Stimulated activated naive CD8-positive, alpha-beta T cell treated with anti-CD3 and anti-CD28 coated beads, Interleukin-15, amount 100 ng/mL, for 72 hours (primary cell): ENCODE measurements at regions not wholly inside any gene's neighbourhood (a gene's known extent, or its start where the extent isn't known, plus 50 kb on each side); places are given as distances from the start of the nearest gene placed in this dataset.
"Not testable (repeated sequence)": the region's sequence is repeated elsewhere in the genome, so short reads cannot be mapped to it uniquely, and the experiment has no call there.

ENCODE experiments used
- ATAC-seq: fragments of 150-1000 bp; cut with Tn5 transposase; 2 replicates; pipeline ENCODE4 v1.10.0; 2021; ENCODE audit warnings: mild to moderate bottlenecking, moderate library complexity
- DNase-seq, 2 donors: peaks; one replicate each; pipeline ENCODE4 v3.0.0; 2021 to 2022
- H3K27ac Mint-ChIP-seq, 2 donors: one replicate each; pipeline ENCODE4 v1.8.0; 2022; ENCODE audit warnings: mild to moderate bottlenecking in 2 of 2, mixed read lengths in 2 of 2, moderate library complexity in 2 of 2
- H3K27me3 Mint-ChIP-seq: one replicate; pipeline ENCODE4 v1.8.0; 2022; ENCODE audit warnings: mixed read lengths
- H3K4me1 Mint-ChIP-seq: one replicate; pipeline ENCODE4 v1.8.0; 2022; ENCODE audit warnings: mild to moderate bottlenecking, mixed read lengths
- H3K4me3 Mint-ChIP-seq, 2 donors: one replicate each; pipeline ENCODE4 v1.8.0; 2022; ENCODE audit warnings: mild to moderate bottlenecking in 2 of 2, mixed read lengths in 2 of 2, moderate library complexity in 1 of 2
- H3K9me3 Mint-ChIP-seq, 2 donors: one replicate each; pipeline ENCODE4 v1.8.0; 2022; ENCODE audit warnings: mixed read lengths in 2 of 2

DNA sequence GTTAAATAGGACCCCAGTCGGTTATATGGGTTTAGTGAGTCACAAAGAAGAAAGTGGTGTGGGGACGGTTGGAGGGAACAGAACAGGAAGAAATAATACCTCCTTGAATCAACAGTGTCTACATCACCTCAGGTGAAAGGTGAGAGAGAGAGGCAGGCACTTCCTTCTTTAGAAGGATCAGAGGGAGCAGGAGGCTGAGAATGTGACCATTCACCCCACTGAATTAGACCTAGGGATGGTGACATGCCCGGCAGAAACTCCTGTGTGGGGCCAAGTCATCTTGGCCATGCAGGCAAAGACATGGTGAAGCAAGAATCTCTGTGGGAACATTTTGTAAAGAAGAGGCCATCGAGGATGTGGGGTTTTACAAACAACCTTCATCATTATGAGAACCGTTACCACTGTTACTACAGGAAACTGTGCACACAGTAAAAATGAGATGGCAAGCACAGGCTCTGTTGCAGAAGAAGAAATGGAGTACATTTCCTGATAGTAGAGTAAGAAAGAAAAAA lies 1196.9 kb downstream of the VRK1 start:
- peak overlapping the region; percentile 93 to 94 for H3K27ac Mint-ChIP-seq
- peaks cover 62% of the 10 kb centered on the region for H3K4me1 Mint-ChIP-seq
- H3K27me3 Mint-ChIP-seq: no peaks in the 10 kb centered on the region
- peak overlapping the region; percentile 48 to 52 for H3K4me3 Mint-ChIP-seq
- H3K9me3 Mint-ChIP-seq: peaks cover 4 to 5% of the 10 kb centered on the region in 2 donors
- DNase-seq: peak; percentile 44 to 69
- peak; percentile 90 for ATAC-seq

DNA sequence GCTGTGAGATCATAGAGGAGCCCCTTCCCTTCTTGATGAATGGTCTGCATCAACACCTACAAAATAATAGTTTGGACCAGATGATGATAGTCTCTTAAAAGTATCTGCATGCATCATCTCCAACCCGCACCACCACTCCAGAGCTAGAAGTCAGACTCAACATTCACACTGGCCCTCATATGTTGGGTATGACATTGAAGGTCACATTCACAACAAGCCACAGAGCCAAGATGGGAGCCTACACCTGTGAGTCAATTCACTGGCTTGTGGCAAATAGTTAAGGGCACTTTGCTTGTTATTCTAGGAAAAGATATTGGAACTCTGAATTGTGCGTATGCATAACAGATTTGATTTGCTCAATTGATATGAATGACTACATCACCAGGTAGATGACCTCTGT lies 1197.9 kb downstream of the VRK1 start:
- Mint-ChIP-seq H3K9me3 (peaks cover 0 to 5% of the 10 kb centered on the region in 2 donors), H3K27ac (peak overlapping the region; percentile 93 to 94), H3K27me3 (no peaks in the 10 kb centered on the region), H3K4me1 (peaks cover 62% of the 10 kb centered on the region), H3K4me3 (peak overlapping the region; percentile 48 to 52)
- DNase-seq (peak in 1 of 2 donors; percentile 31), ATAC-seq (no peak)

DNA sequence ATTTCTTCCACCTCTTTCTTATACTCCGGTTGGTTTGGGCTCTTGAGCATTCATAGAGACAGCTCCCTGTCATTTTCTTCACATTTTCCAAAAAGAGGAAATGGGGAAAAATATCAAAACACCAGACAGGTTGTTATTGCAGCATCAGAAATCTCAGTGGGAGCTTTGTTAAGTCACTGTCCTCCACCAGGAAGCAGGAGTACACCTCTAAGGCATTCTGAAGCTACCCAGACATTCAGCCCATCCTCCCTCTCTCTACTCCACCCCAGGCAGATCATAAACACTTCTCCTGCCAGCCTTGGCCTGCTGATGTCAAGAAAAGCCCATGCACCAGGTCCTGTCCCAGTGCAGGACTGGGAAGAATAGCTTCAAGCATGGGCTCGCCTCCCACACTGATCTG lies 1198.3 kb downstream of the VRK1 start:
- Mint-ChIP-seq H3K9me3 (peaks cover 0 to 5% of the 10 kb centered on the region in 2 donors), H3K4me1 (peaks cover 62% of the 10 kb centered on the region), H3K4me3 (peak overlapping the region; percentile 45 to 52), H3K27ac (peak overlapping the region; percentile 93 to 94), H3K27me3 (no peaks in the 10 kb centered on the region)
- DNase-seq (no peak), ATAC-seq (no peak)

DNA sequence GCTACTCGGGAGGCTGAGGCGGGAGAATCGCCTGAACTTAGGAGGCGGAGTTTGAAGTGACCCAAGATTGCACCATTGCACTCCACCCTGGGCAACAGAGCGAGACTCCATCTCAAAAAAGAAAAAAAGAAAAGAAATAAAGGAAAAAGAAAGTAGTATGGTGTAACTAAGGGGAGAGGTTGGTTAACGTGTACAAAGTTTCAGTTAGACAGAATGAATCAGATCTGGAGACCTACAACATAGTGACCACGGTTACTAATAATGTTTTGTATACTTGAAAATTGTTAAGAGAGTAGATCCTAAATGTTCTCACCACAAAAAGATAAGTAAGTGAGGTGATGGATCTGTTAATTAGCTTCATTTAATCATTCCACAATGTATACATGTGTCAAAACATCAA lies 1208.8 kb downstream of the VRK1 start:
- DNase-seq: peak in 1 of 2 donors; percentile 35
- Mint-ChIP-seq H3K9me3 (no peaks in the 10 kb centered on the region), H3K4me3 (peak overlapping the region in 1 of 2 donors; percentile 44), H3K27ac (peak overlapping the region; percentile 96 to 97), H3K4me1 (peaks cover 42% of the 10 kb centered on the region), H3K27me3 (no peaks in the 10 kb centered on the region)
- ATAC-seq: peak; percentile 82

DNA sequence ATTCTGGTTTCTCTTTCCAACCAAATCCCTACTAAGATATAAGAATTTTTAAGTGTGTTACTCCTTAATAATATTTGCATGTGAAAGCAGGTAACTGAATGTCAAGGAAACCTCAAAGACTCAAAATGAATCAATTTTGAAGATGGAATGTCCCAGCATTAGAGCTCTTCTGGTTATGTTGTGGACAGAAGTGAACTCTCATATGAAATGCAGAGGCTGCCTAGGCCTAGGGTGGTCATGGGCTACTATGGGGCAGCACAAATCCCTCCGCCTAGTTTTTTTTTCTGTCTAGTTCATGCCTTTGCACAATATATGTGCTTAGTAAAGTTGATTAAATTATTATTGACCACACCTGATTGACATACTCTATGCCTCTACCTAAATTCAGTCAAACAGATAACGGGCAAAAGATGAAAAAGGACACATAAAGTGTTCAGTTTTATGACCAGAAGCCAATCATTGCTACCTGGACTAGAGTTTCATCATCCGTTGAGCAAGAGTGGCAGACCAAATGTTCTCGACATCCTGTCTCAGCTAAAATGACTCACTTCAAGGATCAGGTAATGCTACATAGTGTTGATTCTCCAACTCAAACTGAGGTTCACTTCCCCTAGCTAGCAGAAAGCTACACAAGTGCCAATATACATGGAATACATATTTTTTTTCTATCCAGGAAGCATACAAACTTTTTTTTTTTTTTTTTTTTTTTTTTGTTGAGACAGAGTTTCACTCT lies 1211.4 kb downstream of the VRK1 start:
- Mint-ChIP-seq H3K27me3 (no peaks in the 10 kb centered on the region), H3K4me3 (peak overlapping the region; percentile 51 to 58), H3K27ac (peak overlapping the region; percentile 96 to 99), H3K9me3 (no peaks in the 10 kb centered on the region), H3K4me1 (peaks cover 66% of the 10 kb centered on the region)
- peak in 1 of 2 donors; percentile 53 for DNase-seq
- peak; percentile 92 for ATAC-seq

DNA sequence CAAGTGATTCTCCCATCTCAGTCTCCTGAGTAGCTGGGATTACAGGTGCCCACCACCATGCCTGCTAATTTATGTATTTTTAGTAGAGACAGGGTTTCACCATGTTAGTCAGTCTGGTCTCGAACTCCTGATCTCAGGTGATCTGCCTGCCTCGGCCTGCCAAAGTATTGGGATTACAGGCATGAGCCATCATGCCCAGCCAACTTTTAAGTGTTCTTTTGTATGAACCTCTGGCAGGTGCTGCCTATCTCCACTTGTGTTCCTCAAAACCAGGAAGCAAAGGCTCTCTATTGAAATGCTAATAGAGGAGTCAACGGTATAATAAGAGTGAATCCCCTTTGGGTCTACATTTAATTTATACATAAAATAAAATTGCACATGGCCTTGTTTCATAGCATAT lies 1212.0 kb downstream of the VRK1 start:
- H3K9me3 Mint-ChIP-seq, H3K27me3 Mint-ChIP-seq, H3K4me3 Mint-ChIP-seq, ATAC-seq, DNase-seq: not testable (repeated sequence)
- peak overlapping the region in 1 of 2 donors; percentile 52 for H3K27ac Mint-ChIP-seq
- H3K4me1 Mint-ChIP-seq: peaks cover 71% of the 10 kb centered on the region

DNA sequence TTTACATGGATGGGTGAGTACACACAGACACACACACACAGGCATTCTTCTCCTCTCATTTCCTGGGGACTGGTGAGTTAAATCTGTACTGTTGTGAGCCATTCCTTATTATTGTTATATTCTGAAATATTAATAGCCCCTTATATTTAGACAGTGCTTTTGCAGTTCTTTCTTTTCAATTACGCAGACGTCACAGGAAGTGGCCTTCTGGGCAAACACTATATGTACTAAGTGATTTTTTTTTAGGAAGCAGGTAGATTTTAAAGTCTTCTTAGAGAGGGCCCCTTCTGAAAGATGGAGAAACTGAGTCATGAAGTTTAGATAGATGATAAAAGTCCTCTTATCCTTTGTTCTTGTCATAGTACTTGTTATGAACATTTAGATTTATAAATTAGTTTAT lies 1213.6 kb downstream of the VRK1 start:
- DNase-seq: no peak
- no peaks in the 10 kb centered on the region for H3K27me3 Mint-ChIP-seq
- peaks cover 83% of the 10 kb centered on the region for H3K4me1 Mint-ChIP-seq
- H3K9me3 Mint-ChIP-seq: no peaks in the 10 kb centered on the region
- peak overlapping the region; percentile 32 to 47 for H3K4me3 Mint-ChIP-seq
- no peak for ATAC-seq
- peak overlapping the region in 1 of 2 donors; percentile 89 for H3K27ac Mint-ChIP-seq

DNA sequence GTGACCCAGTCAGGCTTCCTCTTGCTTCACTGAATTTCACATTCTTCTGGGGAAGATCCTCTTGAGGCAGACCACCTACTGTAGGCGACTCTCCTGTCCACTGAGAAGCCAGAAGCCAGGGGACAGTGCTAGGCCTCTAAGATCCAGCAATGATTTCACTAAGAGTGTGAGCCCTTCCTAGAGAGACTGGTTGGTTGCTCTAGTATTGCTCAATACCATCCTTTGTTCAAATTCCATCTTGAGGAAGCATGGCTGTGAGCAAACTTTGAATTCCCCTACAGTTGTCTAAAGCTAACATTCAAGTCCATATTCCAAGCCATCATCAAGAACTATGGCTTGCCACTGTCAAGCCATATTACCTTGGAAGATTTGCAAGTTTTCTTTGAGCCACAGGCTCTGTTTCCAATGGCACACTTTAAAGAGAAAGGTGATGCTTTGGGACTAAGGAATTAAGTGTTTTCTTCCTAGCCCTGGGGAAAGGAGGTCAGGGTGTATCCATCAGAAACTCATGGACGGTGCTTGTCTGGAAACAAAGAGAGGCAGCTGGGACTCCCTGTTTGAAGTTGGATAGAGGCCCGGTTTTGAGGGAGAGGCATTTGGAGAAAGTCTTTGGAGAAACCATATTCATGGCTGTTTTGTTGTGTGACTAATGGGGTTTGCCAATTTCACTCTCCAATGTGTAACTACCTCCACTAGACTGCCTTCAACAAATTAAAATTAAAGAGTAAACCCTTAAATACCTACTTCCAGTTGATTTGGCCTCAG lies 1217.9 kb downstream of the VRK1 start:
- no peak overlapping the region for H3K4me3 Mint-ChIP-seq
- H3K4me1 Mint-ChIP-seq: peaks cover 96% of the 10 kb centered on the region
- no peak overlapping the region for H3K27ac Mint-ChIP-seq
- H3K27me3 Mint-ChIP-seq: no peaks in the 10 kb centered on the region
- no peaks in the 10 kb centered on the region for H3K9me3 Mint-ChIP-seq
- ATAC-seq (no peak), DNase-seq (no peak)

DNA sequence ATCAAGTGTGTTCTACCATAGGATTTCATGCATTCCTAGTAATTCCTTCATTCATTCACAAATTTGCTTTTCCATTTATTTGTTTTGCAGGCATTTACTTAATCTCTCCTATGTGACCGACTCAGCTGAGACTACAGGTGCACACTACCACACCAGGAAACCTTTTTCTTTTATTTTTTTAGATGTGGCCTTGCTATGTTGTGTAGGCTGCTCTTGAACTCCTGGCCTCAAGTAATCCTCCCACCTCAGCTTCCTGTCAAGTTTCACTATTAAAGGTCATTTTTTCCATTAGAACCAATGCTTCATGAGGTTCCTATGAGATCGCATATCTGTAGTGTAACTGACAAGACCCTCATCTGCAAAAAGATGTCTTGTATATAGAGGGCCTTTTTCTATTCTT lies 1218.7 kb downstream of the VRK1 start:
- DNase-seq: no peak
- Mint-ChIP-seq H3K27ac (peak overlapping the region in 1 of 2 donors; percentile 50), H3K9me3 (no peaks in the 10 kb centered on the region), H3K27me3 (no peaks in the 10 kb centered on the region), H3K4me1 (peaks cover 96% of the 10 kb centered on the region), H3K4me3 (peak overlapping the region; percentile 11 to 65)
- peak; percentile 40 for ATAC-seq

DNA sequence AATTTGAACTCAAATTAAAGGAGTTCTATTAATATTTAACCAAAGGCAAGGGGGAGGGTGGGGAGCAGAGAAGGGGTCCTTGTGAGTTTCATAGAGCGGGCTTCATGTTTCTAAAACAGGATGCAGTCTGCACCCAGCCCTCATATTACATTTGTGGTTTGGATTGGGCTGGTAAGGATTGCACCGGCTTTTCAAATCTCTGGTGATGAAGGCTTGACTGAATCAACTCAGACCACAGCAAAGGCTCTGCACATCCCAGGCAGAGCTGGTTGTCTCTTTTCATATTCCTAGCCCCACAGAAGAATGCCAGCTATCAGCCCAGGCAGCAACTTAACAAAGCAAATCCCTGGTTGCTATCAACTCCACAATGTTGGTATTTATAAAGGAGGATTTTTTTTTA lies 1221.4 kb downstream of the VRK1 start:
- peaks cover 75% of the 10 kb centered on the region for H3K4me1 Mint-ChIP-seq
- no peaks in the 10 kb centered on the region for H3K9me3 Mint-ChIP-seq
- ATAC-seq (peak; percentile 99), DNase-seq (peak; percentile 37 to 65)
- peak overlapping the region; percentile 55 to 78 for H3K27ac Mint-ChIP-seq
- H3K4me3 Mint-ChIP-seq: peak overlapping the region; percentile 2 to 29
- H3K27me3 Mint-ChIP-seq: no peaks in the 10 kb centered on the region

DNA sequence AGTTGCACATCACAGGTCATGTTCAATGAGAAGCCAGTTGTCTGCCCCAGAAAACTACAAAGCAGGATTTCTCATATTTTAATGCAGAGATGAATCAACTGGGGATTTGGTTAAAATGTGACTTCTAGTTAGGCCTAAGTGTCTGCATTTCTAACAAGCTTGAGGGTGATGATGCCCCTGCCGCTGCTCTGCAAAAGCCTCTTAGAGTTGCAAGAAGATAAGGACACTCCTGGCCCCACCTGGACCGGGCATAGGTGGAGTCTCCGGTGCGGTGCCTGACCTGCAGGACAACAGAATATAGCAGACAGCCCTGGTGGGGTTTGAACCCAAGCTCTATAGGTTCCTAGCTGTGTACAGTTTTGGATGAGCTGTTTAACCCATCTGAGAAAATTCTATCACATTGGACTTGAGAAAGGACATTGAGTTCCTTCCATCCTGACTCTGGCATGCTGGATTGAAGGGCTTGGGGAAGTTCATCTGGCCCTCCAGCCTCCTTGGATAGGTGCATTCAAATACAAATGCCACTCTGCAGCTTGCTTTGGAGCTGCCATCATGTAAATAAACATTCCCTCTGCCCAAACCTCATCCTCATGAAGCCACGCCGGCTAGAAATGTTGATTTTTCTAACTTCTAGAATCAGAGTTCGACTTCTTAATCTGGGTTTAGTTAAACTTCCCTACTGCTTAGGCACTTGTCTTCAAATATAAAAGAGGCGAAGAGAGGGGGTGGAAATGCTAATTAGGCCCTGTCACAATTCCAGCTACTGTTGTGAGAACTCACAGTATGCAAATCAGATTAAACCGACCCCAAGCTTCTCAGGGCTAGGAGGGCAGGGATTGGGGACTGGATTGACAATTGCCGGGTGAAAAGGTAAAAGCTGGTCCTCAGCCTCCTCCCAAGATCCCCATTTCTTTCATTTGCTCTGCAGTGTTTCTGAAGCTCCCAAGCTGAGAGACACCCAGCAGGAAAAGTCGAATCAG lies 1225.6 kb downstream of the VRK1 start:
- H3K27ac Mint-ChIP-seq: no peak overlapping the region
- peaks cover 0 to 4% of the 10 kb centered on the region in 2 donors for H3K9me3 Mint-ChIP-seq
- ATAC-seq (no peak), DNase-seq (no peak)
- no peaks in the 10 kb centered on the region for H3K27me3 Mint-ChIP-seq
- H3K4me3 Mint-ChIP-seq: no peak overlapping the region
- peaks cover 39% of the 10 kb centered on the region for H3K4me1 Mint-ChIP-seq

DNA sequence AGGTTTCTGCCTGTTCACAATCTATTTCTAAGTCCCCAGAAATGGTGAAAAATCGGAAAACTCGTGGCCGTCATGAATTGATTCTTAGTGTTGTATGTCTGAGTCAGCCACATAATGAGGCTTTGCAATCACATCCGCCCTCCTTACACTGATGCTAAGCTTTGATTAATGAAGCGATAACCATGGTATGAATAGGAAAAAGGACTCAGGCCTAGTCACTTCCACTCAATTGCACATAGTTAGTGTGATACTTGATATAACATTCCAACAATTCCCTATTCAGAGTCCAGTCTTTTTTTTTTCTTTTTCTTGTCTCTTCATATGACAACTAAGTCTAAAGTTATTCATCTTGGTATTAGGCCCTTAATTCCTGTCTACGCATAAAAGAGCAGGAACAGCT lies 1231.0 kb downstream of the VRK1 start:
- H3K4me1 Mint-ChIP-seq: peaks cover 5% of the 10 kb centered on the region
- peaks cover 8 to 19% of the 10 kb centered on the region in 2 donors for H3K9me3 Mint-ChIP-seq
- H3K27me3 Mint-ChIP-seq: no peaks in the 10 kb centered on the region
- no peak overlapping the region for H3K4me3 Mint-ChIP-seq
- H3K27ac Mint-ChIP-seq: no peak overlapping the region
- ATAC-seq (no peak), DNase-seq (no peak)

DNA sequence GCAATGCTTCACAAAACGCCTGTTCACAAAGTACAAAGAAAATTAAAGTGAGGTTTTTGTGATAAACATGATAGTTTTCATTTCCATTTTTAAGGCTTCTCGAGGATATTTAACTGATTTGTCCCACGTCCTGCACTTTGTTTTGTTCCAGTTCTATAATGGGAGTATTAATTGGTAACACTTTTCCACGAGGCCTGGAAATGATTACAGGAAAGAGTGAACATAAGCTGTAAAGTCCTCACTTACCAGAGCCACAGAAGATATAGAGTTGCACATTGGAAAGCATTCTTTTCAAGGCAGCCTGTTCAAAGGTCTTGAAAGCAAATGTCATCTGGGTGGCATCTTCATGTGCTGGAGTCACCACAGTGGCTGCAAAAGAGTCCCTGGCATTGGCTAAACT lies 1236.6 kb downstream of the BCL11B start:
- no peaks in the 10 kb centered on the region for H3K4me1 Mint-ChIP-seq
- no peaks in the 10 kb centered on the region for H3K27me3 Mint-ChIP-seq
- no peak overlapping the region for H3K4me3 Mint-ChIP-seq
- ATAC-seq (no peak), DNase-seq (no peak)
- H3K9me3 Mint-ChIP-seq: peaks cover 10 to 25% of the 10 kb centered on the region in 2 donors
- H3K27ac Mint-ChIP-seq: no peak overlapping the region

DNA sequence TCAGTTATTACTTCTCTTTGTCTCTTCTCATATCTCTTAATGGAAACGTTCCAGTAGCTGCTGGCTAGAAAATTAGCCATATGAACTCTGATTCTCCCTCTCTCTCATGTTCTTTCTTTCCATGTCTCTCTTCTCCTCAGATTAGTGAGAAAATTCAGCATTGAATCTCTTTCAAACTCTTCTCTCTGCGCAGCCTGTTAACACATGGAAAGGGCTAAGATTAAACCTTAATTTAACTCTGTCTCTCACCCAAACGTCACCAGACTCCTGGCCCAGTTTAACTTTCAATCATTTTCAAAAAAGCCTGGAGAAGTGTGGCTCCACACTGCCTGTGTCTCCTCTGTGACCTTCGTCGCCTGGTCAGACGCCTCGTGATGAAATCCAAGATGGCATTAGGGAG lies 1234.2 kb downstream of the BCL11B start:
- no peak overlapping the region for H3K4me3 Mint-ChIP-seq
- H3K4me1 Mint-ChIP-seq: peaks cover 6% of the 10 kb centered on the region
- no peak for DNase-seq
- no peak for ATAC-seq
- H3K27ac Mint-ChIP-seq: no peak overlapping the region
- no peaks in the 10 kb centered on the region for H3K27me3 Mint-ChIP-seq
- H3K9me3 Mint-ChIP-seq: peaks cover 9 to 24% of the 10 kb centered on the region in 2 donors

DNA sequence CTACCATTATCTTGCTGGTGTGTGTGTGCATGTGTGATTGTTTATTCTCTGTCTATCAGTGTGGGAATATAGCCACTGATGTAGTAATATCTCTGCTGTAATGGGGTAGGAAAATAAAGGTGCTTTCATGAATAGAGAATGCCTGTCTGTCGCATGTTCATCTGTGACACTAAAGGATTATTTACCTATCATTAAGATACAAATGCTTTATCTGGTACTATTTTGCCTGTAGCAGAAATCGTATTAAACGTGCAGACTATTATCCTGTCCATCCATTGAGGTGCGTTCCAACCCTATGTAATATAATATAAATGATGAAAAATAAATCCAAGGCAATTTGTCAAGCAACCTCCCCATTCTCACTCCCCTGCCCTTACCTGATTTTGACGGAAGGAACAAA lies 1215.1 kb downstream of the BCL11B start:
- Mint-ChIP-seq H3K27ac (no peak overlapping the region), H3K4me1 (no peaks in the 10 kb centered on the region), H3K9me3 (no peaks in the 10 kb centered on the region), H3K27me3 (no peaks in the 10 kb centered on the region), H3K4me3 (no peak overlapping the region)
- no peak for DNase-seq
- no peak for ATAC-seq
